ENCODE measurements at regions not wholly inside any gene's neighbourhood (a gene's known extent, or its start where the extent isn't known, plus 50 kb on each side); places are given as distances from the start of the nearest gene placed in this dataset.
"Not testable (repeated sequence)": the region's sequence is repeated elsewhere in the genome, so short reads cannot be mapped to it uniquely, and the experiment has no call there.

- DNase-seq, result not testable (repeated sequence)
These were observed 418.9 kb upstream of the IMPG1 start for GRCh38 chr6:76491376-76491775.

GRCh38 chr6:76490456-76490855 lies 418.0 kb upstream of the IMPG1 start:
- DNase-seq, result no peak

GRCh38 chr6:76481101-76481500 lies 408.6 kb upstream of the IMPG1 start:
- DNase-seq, result no peak

- no peak for DNase-seq
These were observed 400.4 kb upstream of the IMPG1 start for GRCh38 chr6:76472858-76473257.

GRCh38 chr6:76466286-76466685 lies 393.8 kb upstream of the IMPG1 start:
- no peak for DNase-seq

- no peak for DNase-seq
These were observed 392.9 kb upstream of the IMPG1 start for GRCh38 chr6:76465410-76465809.

- no peak for DNase-seq
These were observed 380.8 kb upstream of the IMPG1 start for GRCh38 chr6:76453270-76453669.

GRCh38 chr6:76451926-76452709 lies 379.7 kb upstream of the IMPG1 start:
- DNase-seq, result no peak

GRCh38 chr6:76448109-76448508 lies 375.6 kb upstream of the IMPG1 start:
- DNase-seq, result no peak

- no peak for DNase-seq
These were observed 369.4 kb upstream of the IMPG1 start for GRCh38 chr6:76441875-76442274.

GRCh38 chr6:76439811-76440210 lies 367.3 kb upstream of the IMPG1 start:
- no peak for DNase-seq

GRCh38 chr6:76438768-76439167 lies 366.3 kb upstream of the IMPG1 start:
- no peak for DNase-seq

- DNase-seq, result no peak
These were observed 362.7 kb upstream of the IMPG1 start for GRCh38 chr6:76435174-76435573.

- DNase-seq, result no peak
These were observed 350.2 kb upstream of the IMPG1 start for GRCh38 chr6:76422511-76423213.

- DNase-seq, result no peak
These were observed 347.6 kb upstream of the IMPG1 start for GRCh38 chr6:76420094-76420493.

GRCh38 chr6:76418560-76419223 lies 346.2 kb upstream of the IMPG1 start:
- DNase-seq, result no peak

- DNase-seq, result no peak
These were observed 344.6 kb upstream of the IMPG1 start for GRCh38 chr6:76416821-76417605.

- DNase-seq, result no peak
These were observed 330.6 kb upstream of the IMPG1 start for GRCh38 chr6:76403064-76403463.

GRCh38 chr6:76397966-76398365 lies 325.5 kb upstream of the IMPG1 start:
- no peak for DNase-seq

GRCh38 chr6:76382201-76382600 lies 309.7 kb upstream of the IMPG1 start:
- DNase-seq, result no peak

GRCh38 chr6:76381612-76382011 lies 309.1 kb upstream of the IMPG1 start:
- no peak for DNase-seq

- DNase-seq, result peak; percentile 7 to 28
These were observed 278.8 kb upstream of the IMPG1 start for GRCh38 chr6:76351275-76351674.

GRCh38 chr6:76347539-76347938 lies 275.1 kb upstream of the IMPG1 start:
- DNase-seq, result no peak

All from SW 1271 (cell line).